Adrenal gland (tissue), 9 donors: ENCODE measurements at regions not wholly inside any gene's neighbourhood (a gene's known extent, or its start where the extent isn't known, plus 50 kb on each side); places are given as distances from the start of the nearest gene placed in this dataset.

ENCODE experiments used
- DNase-seq, 7 donors: peaks; one replicate each; pipeline ENCODE4 v3.0.0-alpha.2; 2019 to 2020
- H3K27ac ChIP-seq, 5 donors: fragments of 200-600 bp; sonication (generic) in 4 of 5; 1 replicate in 3 of 5; 2 replicates in 2 of 5; pipeline versions ENCODE4 v1.5.1 to v1.8.0; 2016 to 2020; ENCODE audit warnings: mild to moderate bottlenecking in 1 of 5
- H3K27me3 ChIP-seq: fragments of 200-600 bp; 2 replicates; pipeline ENCODE4 v1.8.0; 2021
- H3K36me3 ChIP-seq, 2 donors: fragments of 200-600 bp; replicated peaks in 1 of 2; 1 replicate in 1 of 2; 2 replicates in 1 of 2; pipeline versions ENCODE4 v1.5.1 to v1.8.0; 2018 to 2022
- H3K4me1 ChIP-seq, 2 donors: fragments of 200-600 bp; replicated peaks in 1 of 2; 1 replicate in 1 of 2; 2 replicates in 1 of 2; pipeline versions ENCODE4 v1.5.1 to v1.8.0; 2018 to 2021
- H3K4me3 ChIP-seq, 4 donors: fragments of 200-600 bp; sonication (generic) in 3 of 4; one replicate each; pipeline ENCODE4 v1.5.1; 2016 to 2018
- H3K9me3 ChIP-seq, 3 donors: fragments of 200-600 bp; sonication (generic) in 1 of 3; replicated peaks in 1 of 3; 1 replicate in 2 of 3; 2 replicates in 1 of 3; pipeline versions ENCODE4 v1.5.1 to v1.8.0; 2016 to 2021
- POLR2A ChIP-seq, 2 donors: fragments of 450-650 bp; IDR thresholded peaks; one replicate each; pipeline ENCODE4 v1.6.1; 2017; ENCODE audit warnings: antibody characterized with exemption in 2 of 2, mild to moderate bottlenecking in 2 of 2, moderate library complexity in 1 of 2
- WGBS, 4 donors: extraction: QIAGEN DNeasy Blood & Tissue Kit in 2 of 4; methylation state at CpG; one replicate each; pipeline versions ENCODE4 v1.1.5 to v1.1.7; 2013 to 2017; 5-methylcytosine and 5-hydroxymethylcytosine counted together
- intact Hi-C, 2 donors: fragments of 100-400 bp; cut with DNase I; formaldehyde crosslinking; loops; one replicate each; pipeline versions ENCODE4 v1.14.1 to v1.15.0; 2022 to 2023
- TF ChIP-seq, protein P1 (sequence below), 6 experiments: fragments of 450-650 bp in 4 of 6; fragments of 200-600 bp in 2 of 6; sonication (generic) in 1 of 6; IDR thresholded peaks; 1 replicate in 5 of 6; 2 replicates in 1 of 6; pipeline versions ENCODE4 v1.5.1 to v1.8.0; 2016 to 2021; ENCODE audit warnings: antibody characterized with exemption in 6 of 6, mild to moderate bottlenecking in 2 of 6, moderate library complexity in 1 of 6
- donor health status: healthy with polysubstance abuse.
- donor health status: Bipolar disorder and iron deficiency.
- donor health status: DM: yes; HTN: yes; CAD: no.
- donor health status: DM: no; HTN: no; CAD: no.
- donor health status: DM: no; HTN: no; CAD: no.

DNA sequence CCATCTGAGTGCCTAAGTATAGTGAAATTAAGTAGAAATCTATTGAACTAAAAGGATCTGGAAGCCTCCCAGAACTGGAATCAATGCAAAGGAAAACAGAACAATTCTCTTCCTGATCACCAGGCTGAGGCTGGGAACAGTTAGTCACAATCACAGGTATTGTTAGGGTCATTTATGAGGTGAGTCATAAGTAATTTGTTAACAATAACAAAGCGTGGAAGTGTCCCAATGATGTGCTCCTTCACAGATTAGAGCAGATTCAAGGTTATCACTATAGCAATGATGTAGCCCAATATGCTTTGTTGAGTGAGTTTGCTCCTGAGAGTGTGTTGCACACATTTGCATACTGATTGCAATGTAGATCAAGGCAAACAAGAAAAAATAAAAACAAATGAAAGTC, 228.1 kb downstream of the ZNF674 start:
- H3K4me3 ChIP-seq: no peak overlapping the region
- no peaks in the 10 kb centered on the region for H3K36me3 ChIP-seq
- DNase-seq: no peak
- intact Hi-C loops: no loop called here
- H3K4me1 ChIP-seq: no peaks in the 10 kb centered on the region
- no peaks in the 10 kb centered on the region for H3K9me3 ChIP-seq
- H3K27me3 ChIP-seq: peaks cover 21% of the 10 kb centered on the region
- WGBS, 4 donors: 24 to 42% (median 28%) methylated on average over 1 of the region's 1 CpG
- no peak overlapping the region for H3K27ac ChIP-seq
- no peak for TF ChIP-seq POLR2A (IDR thresholded peaks at IDR 0.05)
- TF ChIP-seq, protein P1, sequence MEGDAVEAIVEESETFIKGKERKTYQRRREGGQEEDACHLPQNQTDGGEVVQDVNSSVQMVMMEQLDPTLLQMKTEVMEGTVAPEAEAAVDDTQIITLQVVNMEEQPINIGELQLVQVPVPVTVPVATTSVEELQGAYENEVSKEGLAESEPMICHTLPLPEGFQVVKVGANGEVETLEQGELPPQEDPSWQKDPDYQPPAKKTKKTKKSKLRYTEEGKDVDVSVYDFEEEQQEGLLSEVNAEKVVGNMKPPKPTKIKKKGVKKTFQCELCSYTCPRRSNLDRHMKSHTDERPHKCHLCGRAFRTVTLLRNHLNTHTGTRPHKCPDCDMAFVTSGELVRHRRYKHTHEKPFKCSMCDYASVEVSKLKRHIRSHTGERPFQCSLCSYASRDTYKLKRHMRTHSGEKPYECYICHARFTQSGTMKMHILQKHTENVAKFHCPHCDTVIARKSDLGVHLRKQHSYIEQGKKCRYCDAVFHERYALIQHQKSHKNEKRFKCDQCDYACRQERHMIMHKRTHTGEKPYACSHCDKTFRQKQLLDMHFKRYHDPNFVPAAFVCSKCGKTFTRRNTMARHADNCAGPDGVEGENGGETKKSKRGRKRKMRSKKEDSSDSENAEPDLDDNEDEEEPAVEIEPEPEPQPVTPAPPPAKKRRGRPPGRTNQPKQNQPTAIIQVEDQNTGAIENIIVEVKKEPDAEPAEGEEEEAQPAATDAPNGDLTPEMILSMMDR (IDR thresholded peaks at IDR 0.05): no peak

DNA sequence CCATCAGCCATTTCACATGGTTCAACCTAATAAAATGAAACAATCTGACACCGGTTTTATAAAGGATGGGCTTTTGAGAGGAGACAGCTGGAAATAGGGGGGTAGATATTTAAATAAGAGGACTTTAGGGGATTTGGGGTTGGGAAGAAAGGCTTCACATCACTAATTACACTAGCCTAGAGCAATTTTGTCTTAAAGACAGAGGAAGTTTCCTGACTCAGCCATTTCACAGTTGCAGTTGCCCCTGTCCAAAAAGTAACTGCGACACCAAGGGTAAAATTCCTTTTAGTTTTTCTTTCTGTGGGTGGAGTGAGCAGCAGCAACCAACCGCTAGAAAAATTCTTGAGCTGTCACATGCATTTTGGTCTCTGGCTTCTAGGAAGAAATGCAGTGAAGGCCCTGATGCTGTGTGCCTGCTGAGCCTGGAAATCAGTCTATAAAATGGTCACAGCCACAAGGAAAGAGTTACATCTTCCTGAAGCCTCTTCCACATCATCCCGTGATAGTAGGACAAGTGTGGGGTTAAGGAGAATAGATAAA, 233.6 kb downstream of the ZNF674 start:
- Histone ChIP-seq H3K4me1 (no peaks in the 10 kb centered on the region), H3K27ac (no peak overlapping the region), H3K27me3 (peaks cover 23% of the 10 kb centered on the region), H3K4me3 (no peak overlapping the region), H3K36me3 (no peaks in the 10 kb centered on the region), H3K9me3 (no peaks in the 10 kb centered on the region)
- WGBS, 4 donors: 62 to 91% (median 65%) methylated on average over 3 to 4 of the region's 4 CpGs
- intact Hi-C loops: no loop called here
- TF ChIP-seq, protein P1 (IDR thresholded peaks at IDR 0.05): no peak
- TF ChIP-seq POLR2A (IDR thresholded peaks at IDR 0.05): no peak
- no peak for DNase-seq

DNA sequence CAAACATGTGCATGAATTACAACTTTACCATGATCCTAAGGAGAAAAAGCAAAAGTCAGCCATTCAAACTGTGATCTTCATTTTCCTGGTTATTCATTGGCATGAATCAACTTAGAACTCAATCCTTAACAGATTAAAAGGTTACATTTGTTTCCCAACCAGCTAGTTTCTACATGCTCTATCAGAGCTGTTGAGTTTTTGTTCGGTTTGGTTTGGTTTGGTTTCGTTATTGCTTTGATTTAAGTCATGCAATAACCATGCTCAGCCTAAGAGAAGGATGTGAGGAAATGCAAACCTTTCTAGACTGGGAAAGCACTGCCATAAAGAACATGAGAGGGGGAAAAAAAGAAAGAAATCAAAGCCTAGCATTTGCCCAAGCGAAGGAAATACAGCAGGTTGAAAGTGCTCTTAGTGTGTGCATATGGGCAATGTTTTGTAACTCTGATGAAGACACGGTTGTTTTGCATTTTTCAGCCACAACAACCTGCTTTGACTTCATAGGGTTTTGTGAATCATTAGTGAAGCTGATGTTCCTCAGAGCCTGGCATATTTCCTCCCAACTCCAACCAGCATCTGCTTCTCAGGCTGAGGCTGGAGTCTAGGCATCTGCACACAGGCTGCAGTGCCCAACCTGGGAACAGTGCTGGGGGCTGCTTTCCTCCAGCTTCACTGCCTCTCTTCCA, 234.3 kb downstream of the ZNF674 start:
- H3K4me3 ChIP-seq: no peak overlapping the region
- intact Hi-C loops: no loop called here
- TF ChIP-seq POLR2A (IDR thresholded peaks at IDR 0.05): no peak
- TF ChIP-seq, protein P1 (IDR thresholded peaks at IDR 0.05): no peak
- H3K9me3 ChIP-seq: no peaks in the 10 kb centered on the region
- WGBS, 4 donors: 54 to 89% (median 74%) methylated on average over 4 of the region's 4 CpGs
- H3K27ac ChIP-seq: no peak overlapping the region
- H3K36me3 ChIP-seq: no peaks in the 10 kb centered on the region
- no peak for DNase-seq
- peaks cover 18% of the 10 kb centered on the region for H3K27me3 ChIP-seq
- H3K4me1 ChIP-seq: no peaks in the 10 kb centered on the region

DNA sequence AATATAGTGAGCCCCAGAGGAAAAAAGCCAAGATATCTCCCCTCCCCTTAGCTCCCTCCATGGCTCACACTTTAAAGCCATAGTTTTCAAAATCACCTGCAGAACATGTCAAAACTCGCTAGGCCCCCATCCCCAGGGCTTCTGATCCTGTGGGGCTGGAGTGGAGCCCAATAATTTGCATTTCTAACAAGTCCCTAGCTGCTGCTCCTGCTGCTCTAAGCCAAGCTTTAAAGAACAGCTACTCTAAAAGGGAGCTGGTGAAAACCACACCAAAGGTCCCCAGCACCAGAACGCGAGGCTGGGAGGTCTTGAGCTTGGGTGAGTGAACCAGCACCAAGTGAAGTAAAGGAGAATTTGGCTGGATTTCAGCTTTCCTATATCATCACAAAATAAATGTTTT, 237.1 kb downstream of the ZNF674 start:
- Histone ChIP-seq H3K27me3 (peaks cover 12% of the 10 kb centered on the region), H3K9me3 (no peaks in the 10 kb centered on the region), H3K27ac (no peak overlapping the region), H3K4me3 (no peak overlapping the region), H3K4me1 (no peaks in the 10 kb centered on the region), H3K36me3 (no peaks in the 10 kb centered on the region)
- TF ChIP-seq, protein P1 (IDR thresholded peaks at IDR 0.05): no peak
- no peak for TF ChIP-seq POLR2A (IDR thresholded peaks at IDR 0.05)
- 46 to 62% (median 47%) methylated on average over 3 of the region's 3 CpGs for WGBS, 4 donors
- intact Hi-C loops: no loop called here
- no peak for DNase-seq
